ENCODE measurements at regions not wholly inside any gene's neighbourhood (a gene's known extent, or its start where the extent isn't known, plus 50 kb on each side); places are given as distances from the start of the nearest gene placed in this dataset.

- no peak for TF ChIP-seq HNF4G (IDR thresholded peaks at IDR 0.05)
- TF ChIP-seq, protein P1, sequence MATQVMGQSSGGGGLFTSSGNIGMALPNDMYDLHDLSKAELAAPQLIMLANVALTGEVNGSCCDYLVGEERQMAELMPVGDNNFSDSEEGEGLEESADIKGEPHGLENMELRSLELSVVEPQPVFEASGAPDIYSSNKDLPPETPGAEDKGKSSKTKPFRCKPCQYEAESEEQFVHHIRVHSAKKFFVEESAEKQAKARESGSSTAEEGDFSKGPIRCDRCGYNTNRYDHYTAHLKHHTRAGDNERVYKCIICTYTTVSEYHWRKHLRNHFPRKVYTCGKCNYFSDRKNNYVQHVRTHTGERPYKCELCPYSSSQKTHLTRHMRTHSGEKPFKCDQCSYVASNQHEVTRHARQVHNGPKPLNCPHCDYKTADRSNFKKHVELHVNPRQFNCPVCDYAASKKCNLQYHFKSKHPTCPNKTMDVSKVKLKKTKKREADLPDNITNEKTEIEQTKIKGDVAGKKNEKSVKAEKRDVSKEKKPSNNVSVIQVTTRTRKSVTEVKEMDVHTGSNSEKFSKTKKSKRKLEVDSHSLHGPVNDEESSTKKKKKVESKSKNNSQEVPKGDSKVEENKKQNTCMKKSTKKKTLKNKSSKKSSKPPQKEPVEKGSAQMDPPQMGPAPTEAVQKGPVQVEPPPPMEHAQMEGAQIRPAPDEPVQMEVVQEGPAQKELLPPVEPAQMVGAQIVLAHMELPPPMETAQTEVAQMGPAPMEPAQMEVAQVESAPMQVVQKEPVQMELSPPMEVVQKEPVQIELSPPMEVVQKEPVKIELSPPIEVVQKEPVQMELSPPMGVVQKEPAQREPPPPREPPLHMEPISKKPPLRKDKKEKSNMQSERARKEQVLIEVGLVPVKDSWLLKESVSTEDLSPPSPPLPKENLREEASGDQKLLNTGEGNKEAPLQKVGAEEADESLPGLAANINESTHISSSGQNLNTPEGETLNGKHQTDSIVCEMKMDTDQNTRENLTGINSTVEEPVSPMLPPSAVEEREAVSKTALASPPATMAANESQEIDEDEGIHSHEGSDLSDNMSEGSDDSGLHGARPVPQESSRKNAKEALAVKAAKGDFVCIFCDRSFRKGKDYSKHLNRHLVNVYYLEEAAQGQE (IDR thresholded peaks at IDR 0.05), result no peak
- no peak for TF ChIP-seq TAF1 (conservative IDR thresholded peaks at IDR 0.05)
- no peak for TF ChIP-seq JUND (IDR thresholded peaks at IDR 0.05)
- TF ChIP-seq HNF4A (conservative IDR thresholded peaks at IDR 0.05), result no peak
- TF ChIP-seq, protein P2, sequence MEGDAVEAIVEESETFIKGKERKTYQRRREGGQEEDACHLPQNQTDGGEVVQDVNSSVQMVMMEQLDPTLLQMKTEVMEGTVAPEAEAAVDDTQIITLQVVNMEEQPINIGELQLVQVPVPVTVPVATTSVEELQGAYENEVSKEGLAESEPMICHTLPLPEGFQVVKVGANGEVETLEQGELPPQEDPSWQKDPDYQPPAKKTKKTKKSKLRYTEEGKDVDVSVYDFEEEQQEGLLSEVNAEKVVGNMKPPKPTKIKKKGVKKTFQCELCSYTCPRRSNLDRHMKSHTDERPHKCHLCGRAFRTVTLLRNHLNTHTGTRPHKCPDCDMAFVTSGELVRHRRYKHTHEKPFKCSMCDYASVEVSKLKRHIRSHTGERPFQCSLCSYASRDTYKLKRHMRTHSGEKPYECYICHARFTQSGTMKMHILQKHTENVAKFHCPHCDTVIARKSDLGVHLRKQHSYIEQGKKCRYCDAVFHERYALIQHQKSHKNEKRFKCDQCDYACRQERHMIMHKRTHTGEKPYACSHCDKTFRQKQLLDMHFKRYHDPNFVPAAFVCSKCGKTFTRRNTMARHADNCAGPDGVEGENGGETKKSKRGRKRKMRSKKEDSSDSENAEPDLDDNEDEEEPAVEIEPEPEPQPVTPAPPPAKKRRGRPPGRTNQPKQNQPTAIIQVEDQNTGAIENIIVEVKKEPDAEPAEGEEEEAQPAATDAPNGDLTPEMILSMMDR (IDR thresholded peaks at IDR 0.05; ENCODE audit: low read depth, low read length, missing input control), result no peak
- TF ChIP-seq EGR1 (IDR thresholded peaks at IDR 0.05; ENCODE audit: low read depth in 2 of 2), result no peak
- no peak for TF ChIP-seq RXRA (IDR thresholded peaks at IDR 0.05)
- TF ChIP-seq NR2F2 (IDR thresholded peaks at IDR 0.05), result no peak
- TF ChIP-seq SP1 (IDR thresholded peaks at IDR 0.05), result no peak
- no peak for TF ChIP-seq FOXA1 (IDR thresholded peaks at IDR 0.05)
- 75% methylated on average over 6 of the region's 6 CpGs for WGBS
- no peaks in the 10 kb centered on the region for H3K36me3 ChIP-seq (ENCODE audit: control insufficient read depth in 4 of 4, insufficient read depth in 3 of 4, low read depth in 1 of 4, low read length in 3 of 4)
- H3K27ac ChIP-seq (ENCODE audit: low read depth in 1 of 2, low read length in 2 of 2), result no peak overlapping the region
- no peak overlapping the region for H3K9ac ChIP-seq (ENCODE audit: low read depth in 1 of 2, low read length in 2 of 2)
- no peaks in the 10 kb centered on the region for H3K4me1 ChIP-seq (ENCODE audit: control insufficient read depth in 4 of 4, insufficient read depth in 4 of 4, low read length in 3 of 4)
- H3K4me3 ChIP-seq (ENCODE audit: low read depth in 1 of 3, low read length in 3 of 3), result no peak overlapping the region
- no peak for DNase-seq (ENCODE audit: low spot score)
- H3K27me3 ChIP-seq (ENCODE audit: control insufficient read depth in 4 of 4, insufficient read depth in 4 of 4, low read length in 3 of 4), result peaks cover 0 to 5% (median 0%) of the 10 kb centered on the region in 4 donors
- H3K9me3 ChIP-seq (ENCODE audit: control insufficient read depth in 4 of 4, low read length in 3 of 4), result no peaks in the 10 kb centered on the region
Observed at GRCh38 chr12:115868624-115869023, 408.9 kb downstream of the MED13L start.

- H3K36me3 ChIP-seq (ENCODE audit: control insufficient read depth in 4 of 4, insufficient read depth in 3 of 4, low read depth in 1 of 4, low read length in 3 of 4), result no peaks in the 10 kb centered on the region
- WGBS, result 69% methylated on average over 4 of the region's 4 CpGs
- H3K27ac ChIP-seq (ENCODE audit: low read depth in 1 of 2, low read length in 2 of 2), result no peak overlapping the region
- H3K27me3 ChIP-seq (ENCODE audit: control insufficient read depth in 4 of 4, insufficient read depth in 4 of 4, low read length in 3 of 4), result peaks cover 0 to 5% (median 2%) of the 10 kb centered on the region in 4 donors
- H3K4me3 ChIP-seq (ENCODE audit: low read depth in 1 of 3, low read length in 3 of 3), result no peak overlapping the region
- no peaks in the 10 kb centered on the region for H3K4me1 ChIP-seq (ENCODE audit: control insufficient read depth in 4 of 4, insufficient read depth in 4 of 4, low read length in 3 of 4)
- no peaks in the 10 kb centered on the region for H3K9me3 ChIP-seq (ENCODE audit: control insufficient read depth in 4 of 4, low read length in 3 of 4)
- DNase-seq (ENCODE audit: low spot score), result no peak
- no peak overlapping the region for H3K9ac ChIP-seq (ENCODE audit: low read depth in 1 of 2, low read length in 2 of 2)
- TF ChIP-seq, protein P1 (IDR thresholded peaks at IDR 0.05), result no peak
- TF ChIP-seq GABPA (IDR thresholded peaks at IDR 0.05 in 1 of 2, conservative IDR thresholded peaks at IDR 0.05 in 1 of 2), result no peak
- no peak for TF ChIP-seq SP1 (IDR thresholded peaks at IDR 0.05)
- no peak for TF ChIP-seq TAF1 (conservative IDR thresholded peaks at IDR 0.05)
- no peak for TF ChIP-seq RXRA (IDR thresholded peaks at IDR 0.05)
- TF ChIP-seq JUND (IDR thresholded peaks at IDR 0.05), result no peak
- TF ChIP-seq, protein P3, sequence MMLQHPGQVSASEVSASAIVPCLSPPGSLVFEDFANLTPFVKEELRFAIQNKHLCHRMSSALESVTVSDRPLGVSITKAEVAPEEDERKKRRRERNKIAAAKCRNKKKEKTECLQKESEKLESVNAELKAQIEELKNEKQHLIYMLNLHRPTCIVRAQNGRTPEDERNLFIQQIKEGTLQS (IDR thresholded peaks at IDR 0.05), result no peak
- TF ChIP-seq MAX (IDR thresholded peaks at IDR 0.05), result no peak
- TF ChIP-seq NR2F2 (IDR thresholded peaks at IDR 0.05), result no peak
Observed at GRCh38 chr12:115867854-115868253, 409.6 kb downstream of the MED13L start.

Data from liver (tissue), 8 donors.